DOHH2 (cell line): ENCODE measurements at regions not wholly inside any gene's neighbourhood (a gene's known extent, or its start where the extent isn't known, plus 50 kb on each side); places are given as distances from the start of the nearest gene placed in this dataset.

Experiments
- H3F3A ChIP-seq: fragments of 200-600 bp; sonication (generic), shearing (Covaris generic); 2 replicates; pipeline ENCODE4 v1.6.0; 2016; ENCODE audit warnings: antibody characterized with exemption, mild to moderate bottlenecking; ENCODE audit not compliant: control insufficient read depth, insufficient read depth
- H3K27ac ChIP-seq: fragments of 200-600 bp; sonication (generic); 2 replicates; pipeline ENCODE4 v1.5.1; 2014; ENCODE audit warnings: low read depth, mild to moderate bottlenecking, low read length, moderate library complexity
- H3K27me3 ChIP-seq: fragments of 200-600 bp; sonication (generic); 2 replicates; pipeline ENCODE4 v1.6.1; 2014; ENCODE audit warnings: mild to moderate bottlenecking, low read length, mixed read lengths; ENCODE audit not compliant: control insufficient read depth
- H3K36me3 ChIP-seq: fragments of 200-600 bp; sonication (generic); 2 replicates; pipeline ENCODE4 v1.6.1; 2014; ENCODE audit warnings: mild to moderate bottlenecking, low read length, moderate library complexity, mixed read lengths; ENCODE audit not compliant: control insufficient read depth
- H3K4me1 ChIP-seq: fragments of 200-600 bp; sonication (generic); 2 replicates; pipeline ENCODE4 v1.6.1; 2014; ENCODE audit warnings: mild to moderate bottlenecking, low read length, mixed read lengths; ENCODE audit not compliant: control insufficient read depth
- H3K4me2 ChIP-seq: fragments of 200-600 bp; sonication (generic); 2 replicates; pipeline ENCODE4 v1.6.0; 2014; ENCODE audit warnings: mild to moderate bottlenecking, low read length, moderate library complexity
- H3K4me3 ChIP-seq: fragments of 200-600 bp; sonication (generic); 2 replicates; pipeline ENCODE4 v1.5.1; 2014; ENCODE audit warnings: mild to moderate bottlenecking, low read length, mixed read lengths
- H3K79me2 ChIP-seq: fragments of 200-600 bp; sonication (generic); 2 replicates; pipeline ENCODE4 v1.6.1; 2014; ENCODE audit warnings: mild to moderate bottlenecking, low read length, mixed read lengths; ENCODE audit not compliant: control insufficient read depth
- H3K9me2 ChIP-seq: fragments of 200-600 bp; sonication (generic); replicated peaks from 2 replicates; pipeline ENCODE4 v1.6.1; 2014; ENCODE audit warnings: mild to moderate bottlenecking, low read length, mixed read lengths; ENCODE audit not compliant: control insufficient read depth
- H3K9me3 ChIP-seq: fragments of 200-600 bp; sonication (generic); 2 replicates; pipeline ENCODE4 v1.6.1; 2014; ENCODE audit warnings: antibody characterized with exemption, low read length, mixed read lengths; ENCODE audit not compliant: control insufficient read depth, insufficient read depth
- H4K20me1 ChIP-seq: fragments of 200-600 bp; sonication (generic); 2 replicates; pipeline ENCODE4 v1.6.0; 2014; ENCODE audit warnings: low read depth, mild to moderate bottlenecking, antibody characterized with exemption, low read length, moderate library complexity; ENCODE audit not compliant: control insufficient read depth, insufficient read depth
- EZH2phosphoT487 ChIP-seq: fragments of 200-600 bp; sonication (generic); IDR thresholded peaks from 2 replicates; pipeline ENCODE4 v1.6.1; 2017; ENCODE audit warnings: borderline replicate concordance, mild to moderate bottlenecking, antibody characterized with exemption, low read length, moderate library complexity, mixed read lengths
- TF ChIP-seq, protein P1 (sequence below): fragments of 200-600 bp; sonication (generic); IDR thresholded peaks from one replicate; pipeline ENCODE4 v1.5.1; 2014; ENCODE audit warnings: antibody characterized with exemption, mild to moderate bottlenecking, low read depth, low read length; ENCODE audit not compliant: poor library complexity, severe bottlenecking

DNA sequence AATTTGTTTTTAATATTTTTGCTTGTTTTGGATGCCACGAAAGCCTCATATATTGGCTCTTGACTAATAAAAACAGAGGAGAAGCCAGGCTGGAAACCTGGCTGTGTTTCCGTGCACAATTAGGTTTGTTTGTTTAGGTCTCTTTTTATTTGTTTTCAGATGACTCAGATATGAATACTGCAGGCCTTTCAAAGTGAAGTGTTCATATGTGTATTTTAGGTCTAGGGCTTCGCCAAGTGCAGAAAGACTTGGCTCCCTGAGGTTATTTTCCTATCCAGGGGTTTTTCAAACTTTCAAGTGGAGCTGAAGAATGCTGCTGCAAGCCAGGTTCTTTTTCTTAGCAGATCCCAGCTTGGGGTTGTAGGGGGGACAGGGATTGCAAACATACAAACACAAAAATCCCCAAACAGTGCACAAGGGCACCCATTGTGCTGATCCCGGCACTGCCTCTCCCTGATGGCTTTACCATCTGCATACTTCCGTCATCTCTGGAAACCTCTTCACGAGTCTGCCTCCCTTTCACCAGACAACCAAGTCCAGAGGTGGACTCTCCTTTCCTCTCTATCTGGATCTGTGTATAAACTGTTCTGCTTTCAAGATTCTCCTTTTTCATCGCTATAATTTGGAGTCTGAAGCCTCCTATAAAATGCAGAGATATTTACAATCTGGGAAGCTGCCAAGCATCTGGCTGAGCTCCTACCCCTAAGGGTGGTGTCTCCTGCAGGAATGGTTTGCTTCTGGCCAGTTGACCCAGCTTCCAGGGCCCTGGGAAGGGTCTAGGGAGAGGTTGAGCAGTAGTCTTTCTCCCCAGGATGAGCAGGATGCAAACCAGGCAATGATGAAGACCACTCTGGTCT lies 108.6 kb downstream of the SMIM20 start:
- Histone ChIP-seq H3F3A (no peaks in the 10 kb centered on the region), H3K4me2 (no peak overlapping the region), H3K4me3 (no peak overlapping the region)

DNA sequence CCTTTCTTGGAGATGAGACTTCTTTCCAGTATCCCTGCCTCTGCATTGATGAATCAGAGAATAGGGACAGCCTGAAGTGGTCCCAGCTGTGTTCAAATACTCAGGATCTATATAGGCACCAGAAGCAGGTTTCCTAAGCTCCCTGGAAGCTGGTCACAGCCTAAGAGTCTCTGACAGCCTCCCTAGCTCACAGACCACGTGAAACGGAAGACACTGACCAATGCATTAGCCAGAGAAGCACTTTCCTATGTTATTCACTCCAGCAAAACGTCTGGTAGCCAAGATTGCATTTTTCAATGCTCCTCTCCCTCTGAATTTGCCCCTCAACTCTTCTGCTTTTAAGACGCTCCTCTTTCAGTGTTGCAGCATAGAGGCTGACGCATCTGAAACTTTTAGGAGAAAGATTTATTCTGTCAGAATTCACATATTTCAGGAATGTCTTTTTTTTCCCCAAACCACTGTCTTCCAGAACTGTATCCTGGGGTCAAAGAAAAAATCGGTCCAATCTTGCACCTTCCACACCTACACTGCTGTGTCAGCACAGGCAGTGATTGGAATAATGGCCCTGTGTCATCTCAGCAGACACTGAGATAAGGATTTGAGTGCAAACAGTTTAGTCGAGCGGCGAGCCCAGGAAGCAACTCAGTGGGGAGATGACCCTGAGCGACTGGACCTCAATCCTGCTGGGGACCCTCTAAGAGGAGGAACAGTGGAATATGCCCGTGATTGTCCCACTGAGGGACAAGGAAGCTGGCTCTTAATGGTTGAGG lies 109.4 kb downstream of the SMIM20 start:
- Histone ChIP-seq H3K9me3 (no peaks in the 10 kb centered on the region), H3K4me2 (no peak overlapping the region), H3K27me3 (peaks cover 21% of the 10 kb centered on the region), H3K79me2 (no peaks in the 10 kb centered on the region), H3K27ac (no peak overlapping the region), H3F3A (no peaks in the 10 kb centered on the region), H3K9me2 (no peaks in the 10 kb centered on the region), H4K20me1 (no peaks in the 10 kb centered on the region), H3K36me3 (no peaks in the 10 kb centered on the region), H3K4me3 (no peak overlapping the region), H3K4me1 (no peaks in the 10 kb centered on the region)
- no peak for TF ChIP-seq EZH2phosphoT487
- TF ChIP-seq, protein P1, sequence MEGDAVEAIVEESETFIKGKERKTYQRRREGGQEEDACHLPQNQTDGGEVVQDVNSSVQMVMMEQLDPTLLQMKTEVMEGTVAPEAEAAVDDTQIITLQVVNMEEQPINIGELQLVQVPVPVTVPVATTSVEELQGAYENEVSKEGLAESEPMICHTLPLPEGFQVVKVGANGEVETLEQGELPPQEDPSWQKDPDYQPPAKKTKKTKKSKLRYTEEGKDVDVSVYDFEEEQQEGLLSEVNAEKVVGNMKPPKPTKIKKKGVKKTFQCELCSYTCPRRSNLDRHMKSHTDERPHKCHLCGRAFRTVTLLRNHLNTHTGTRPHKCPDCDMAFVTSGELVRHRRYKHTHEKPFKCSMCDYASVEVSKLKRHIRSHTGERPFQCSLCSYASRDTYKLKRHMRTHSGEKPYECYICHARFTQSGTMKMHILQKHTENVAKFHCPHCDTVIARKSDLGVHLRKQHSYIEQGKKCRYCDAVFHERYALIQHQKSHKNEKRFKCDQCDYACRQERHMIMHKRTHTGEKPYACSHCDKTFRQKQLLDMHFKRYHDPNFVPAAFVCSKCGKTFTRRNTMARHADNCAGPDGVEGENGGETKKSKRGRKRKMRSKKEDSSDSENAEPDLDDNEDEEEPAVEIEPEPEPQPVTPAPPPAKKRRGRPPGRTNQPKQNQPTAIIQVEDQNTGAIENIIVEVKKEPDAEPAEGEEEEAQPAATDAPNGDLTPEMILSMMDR = no peak

More for the DNA sequence above, 108.6 kb downstream of the SMIM20 start:
- Histone ChIP-seq H3K9me2 (no peaks in the 10 kb centered on the region), H3K4me1 (no peaks in the 10 kb centered on the region), H3K36me3 (no peaks in the 10 kb centered on the region), H4K20me1 (no peaks in the 10 kb centered on the region), H3K79me2 (no peaks in the 10 kb centered on the region), H3K27me3 (peaks cover 21% of the 10 kb centered on the region), H3K9me3 (no peaks in the 10 kb centered on the region), H3K27ac (no peak overlapping the region)
- no peak for TF ChIP-seq EZH2phosphoT487
- TF ChIP-seq, protein P1 = no peak

DNA sequence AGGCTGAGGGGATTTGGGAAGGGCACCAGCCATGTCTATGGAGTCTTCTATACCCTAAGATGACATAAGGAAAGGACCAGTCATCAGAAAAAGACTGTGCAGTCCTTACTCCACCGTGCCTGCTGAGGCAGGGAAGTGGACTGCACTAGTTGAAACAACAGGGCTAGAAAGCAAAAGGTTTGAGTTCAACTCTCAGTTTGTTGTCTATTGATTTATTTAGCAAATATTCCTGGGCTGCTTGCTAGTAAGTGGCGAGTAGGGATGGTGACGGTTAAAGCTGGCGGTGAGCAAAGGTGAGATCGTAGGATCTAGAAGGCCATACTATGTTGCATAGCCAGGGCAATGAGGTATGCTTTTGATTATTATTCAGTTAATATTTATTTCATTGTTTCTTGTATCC lies 110.1 kb downstream of the SMIM20 start:
- H3F3A ChIP-seq = no peaks in the 10 kb centered on the region
- H3K4me3 ChIP-seq = no peak overlapping the region
- no peaks in the 10 kb centered on the region for H3K4me1 ChIP-seq
- H3K4me2 ChIP-seq = no peak overlapping the region
- H3K79me2 ChIP-seq = no peaks in the 10 kb centered on the region
- H3K27ac ChIP-seq = no peak overlapping the region
- no peaks in the 10 kb centered on the region for H3K9me3 ChIP-seq
- peaks cover 22% of the 10 kb centered on the region for H3K27me3 ChIP-seq
- no peaks in the 10 kb centered on the region for H3K9me2 ChIP-seq
- no peaks in the 10 kb centered on the region for H4K20me1 ChIP-seq
- H3K36me3 ChIP-seq = no peaks in the 10 kb centered on the region
- TF ChIP-seq, protein P1 = no peak
- no peak for TF ChIP-seq EZH2phosphoT487
